ENCODE measurements at regions not wholly inside any gene's neighbourhood (a gene's known extent, or its start where the extent isn't known, plus 50 kb on each side); places are given as distances from the start of the nearest gene placed in this dataset.

- H3K4me2 ChIP-seq, result no peak overlapping the region
- 17% methylated on average over 2 of the region's 3 CpGs for WGBS (ENCODE audit: missing lambda C conversion rate)
- no peaks in the 10 kb centered on the region for H3K9me3 ChIP-seq
- DNase-seq (ENCODE audit: low read depth in 1 of 2, low spot score in 1 of 2) (no peak), ATAC-seq (no peak), FAIRE-seq (no peak)
- H3K4me1 ChIP-seq, result no peaks in the 10 kb centered on the region
- TF ChIP-seq, protein P1, sequence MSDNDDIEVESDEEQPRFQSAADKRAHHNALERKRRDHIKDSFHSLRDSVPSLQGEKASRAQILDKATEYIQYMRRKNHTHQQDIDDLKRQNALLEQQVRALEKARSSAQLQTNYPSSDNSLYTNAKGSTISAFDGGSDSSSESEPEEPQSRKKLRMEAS (IDR thresholded peaks at IDR 0.05), result no peak
- TF ChIP-seq CEBPB (IDR thresholded peaks at IDR 0.05), result no peak
- TF ChIP-seq CHD2 (IDR thresholded peaks at IDR 0.05; ENCODE audit: low read length, partially characterized antibody), result no peak
- TF ChIP-seq RCOR1 (IDR thresholded peaks at IDR 0.05; ENCODE audit: low read depth, low read length), result no peak
- no peak for TF ChIP-seq SMC3 (IDR thresholded peaks at IDR 0.05)
- ChIA-PET CTCF (no interaction called here), POLR2A (no interaction called here)
- no peak overlapping the region for H3K27ac ChIP-seq
- no peak overlapping the region for H3K4me3 ChIP-seq
These were observed 156.3 kb upstream of the TAPT1 start for GRCh38 chr4:16382571-16382970.

DNA sequence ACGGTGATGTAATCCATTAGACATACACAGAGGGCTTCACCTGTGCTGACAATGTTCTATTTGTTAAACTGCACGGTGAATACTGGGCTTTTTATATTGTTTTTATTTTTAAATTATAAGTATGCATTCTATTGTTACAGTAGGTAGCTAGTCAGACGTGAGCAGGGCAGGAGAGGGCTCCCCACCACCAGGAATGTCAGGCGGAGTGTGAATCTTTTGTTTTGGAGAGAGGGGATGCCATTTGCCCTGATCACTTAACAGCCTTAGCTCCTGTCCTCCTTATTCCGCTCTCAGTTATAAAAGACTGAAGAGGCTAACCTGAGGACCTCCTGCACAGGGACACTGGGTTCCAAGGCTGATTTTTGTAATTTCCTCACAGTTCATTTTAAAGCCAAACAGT is 151.6 kb upstream of the TAPT1 start:
- H3K27ac ChIP-seq, result no peak overlapping the region
- H3K4me1 ChIP-seq, result no peaks in the 10 kb centered on the region
- CTCF ChIA-PET, result no interaction called here
- TF ChIP-seq ELK1 (IDR thresholded peaks at IDR 0.05; ENCODE audit: low read depth, low read length), result no peak
- no peak for TF ChIP-seq PHF8 (IDR thresholded peaks at IDR 0.05; ENCODE audit: borderline replicate concordance, low read depth)
- no peak for TF ChIP-seq BHLHE40 (IDR thresholded peaks at IDR 0.05; ENCODE audit: low read depth, low read length)
- TF ChIP-seq, protein P2, sequence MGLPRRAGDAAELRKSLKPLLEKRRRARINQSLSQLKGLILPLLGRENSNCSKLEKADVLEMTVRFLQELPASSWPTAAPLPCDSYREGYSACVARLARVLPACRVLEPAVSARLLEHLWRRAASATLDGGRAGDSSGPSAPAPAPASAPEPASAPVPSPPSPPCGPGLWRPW (IDR thresholded peaks at IDR 0.05), result no peak
- no peak for TF ChIP-seq HOXA7 (CRISPR knock-in tag; IDR thresholded peaks at IDR 0.05)
- no peak for TF ChIP-seq USF2 (IDR thresholded peaks at IDR 0.05)
- TF ChIP-seq ESRRA (IDR thresholded peaks at IDR 0.05; ENCODE audit: borderline replicate concordance, low read length), result no peak
- TF ChIP-seq POLR2A (IDR thresholded peaks at IDR 0.05; ENCODE audit: low read length), result no peak
- no peak for TF ChIP-seq EHF (CRISPR knock-in tag; IDR thresholded peaks at IDR 0.05)
- no peak for TF ChIP-seq SMC3 (IDR thresholded peaks at IDR 0.05)
- TF ChIP-seq RCOR1 (IDR thresholded peaks at IDR 0.05; ENCODE audit: low read depth, low read length), result no peak
- TF ChIP-seq ZC3H11A (IDR thresholded peaks at IDR 0.05), result no peak
- TF ChIP-seq, protein P3, sequence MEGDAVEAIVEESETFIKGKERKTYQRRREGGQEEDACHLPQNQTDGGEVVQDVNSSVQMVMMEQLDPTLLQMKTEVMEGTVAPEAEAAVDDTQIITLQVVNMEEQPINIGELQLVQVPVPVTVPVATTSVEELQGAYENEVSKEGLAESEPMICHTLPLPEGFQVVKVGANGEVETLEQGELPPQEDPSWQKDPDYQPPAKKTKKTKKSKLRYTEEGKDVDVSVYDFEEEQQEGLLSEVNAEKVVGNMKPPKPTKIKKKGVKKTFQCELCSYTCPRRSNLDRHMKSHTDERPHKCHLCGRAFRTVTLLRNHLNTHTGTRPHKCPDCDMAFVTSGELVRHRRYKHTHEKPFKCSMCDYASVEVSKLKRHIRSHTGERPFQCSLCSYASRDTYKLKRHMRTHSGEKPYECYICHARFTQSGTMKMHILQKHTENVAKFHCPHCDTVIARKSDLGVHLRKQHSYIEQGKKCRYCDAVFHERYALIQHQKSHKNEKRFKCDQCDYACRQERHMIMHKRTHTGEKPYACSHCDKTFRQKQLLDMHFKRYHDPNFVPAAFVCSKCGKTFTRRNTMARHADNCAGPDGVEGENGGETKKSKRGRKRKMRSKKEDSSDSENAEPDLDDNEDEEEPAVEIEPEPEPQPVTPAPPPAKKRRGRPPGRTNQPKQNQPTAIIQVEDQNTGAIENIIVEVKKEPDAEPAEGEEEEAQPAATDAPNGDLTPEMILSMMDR (IDR thresholded peaks at IDR 0.05), result no peak
- TF ChIP-seq MAFK (IDR thresholded peaks at IDR 0.05; ENCODE audit: partially characterized antibody), result no peak
- no peak for TF ChIP-seq CEBPB (IDR thresholded peaks at IDR 0.05)
- TF ChIP-seq E2F6 (IDR thresholded peaks at IDR 0.05; ENCODE audit: borderline replicate concordance, low read depth), result no peak
- no peak for TF ChIP-seq ATOH8 (CRISPR knock-in tag; IDR thresholded peaks at IDR 0.05; ENCODE audit: low read depth)
- no peak for TF ChIP-seq HMGXB4 (CRISPR knock-in tag; IDR thresholded peaks at IDR 0.05; ENCODE audit: borderline replicate concordance)
- ATAC-seq, result no peak
- no peak overlapping the region for H3K4me3 ChIP-seq
- WGBS (ENCODE audit: missing lambda C conversion rate), result 24% methylated on average over 5 of the region's 5 CpGs
- FAIRE-seq, result no peak
- no peak for DNase-seq (ENCODE audit: low read depth in 1 of 2, low spot score in 1 of 2)
- POLR2A ChIA-PET, result no interaction called here
- H3K4me2 ChIP-seq, result no peak overlapping the region
- no peaks in the 10 kb centered on the region for H3K9me3 ChIP-seq
